ENCODE measurements at regions not wholly inside any gene's neighbourhood (a gene's known extent, or its start where the extent isn't known, plus 50 kb on each side); places are given as distances from the start of the nearest gene placed in this dataset.

GRCh38 chr6:105991561-105992314, 94.4 kb upstream of the PRDM1 start:
- no peak for TF ChIP-seq POLR2AphosphoS5 (IDR thresholded peaks at IDR 0.05; ENCODE audit: insufficient read depth, low read depth, low read length)
- TF ChIP-seq GATA2 (IDR thresholded peaks at IDR 0.05; ENCODE audit: insufficient read depth, insufficient read length, low read depth, low read length), result no peak
- no peak for TF ChIP-seq EZH2 (IDR thresholded peaks at IDR 0.05; ENCODE audit: borderline replicate concordance, low read depth, low read length, severe bottlenecking)
- no peak for TF ChIP-seq JUN (IDR thresholded peaks at IDR 0.05; ENCODE audit: borderline replicate concordance, insufficient read depth, insufficient read length, low read depth)
- no peak for TF ChIP-seq FOS (IDR thresholded peaks at IDR 0.05; ENCODE audit: borderline replicate concordance, insufficient read depth, low read length)
- no peak for TF ChIP-seq CTCF (IDR thresholded peaks at IDR 0.05; ENCODE audit: extremely low read depth in 1 of 2, insufficient read depth in 1 of 2, low read depth in 1 of 2, low read length in 2 of 2)
- H3K4me3 ChIP-seq (replicated peaks in 1 of 3; ENCODE audit: insufficient read depth in 1 of 3, low read depth in 1 of 3, low read length in 3 of 3), result peak overlapping the region; percentile 55 to 74 (median 72)
- dilution Hi-C loops (cut with MboI; ENCODE audit: extremely low pct_ligation_motif_present, low sequenced_read_pairs), result no loop called here
- CTCF ChIA-PET, result interaction anchor here (0.6 to 3.1 kb wide), 10 partner anchors 8 to 589 kb away, joined by 3 to 21 read pairs (median 4); partner anchors contain the start of gene PREP
- H3K36me3 ChIP-seq (ENCODE audit: control insufficient read depth in 2 of 2, extremely low read depth in 1 of 2, insufficient read depth in 2 of 2, low read length in 2 of 2), result no peaks in the 10 kb centered on the region
- POLR2A ChIA-PET, result no interaction called here
- no TSS peak for BruUV-seq (replicated peaks)
- H2AFZ ChIP-seq (ENCODE audit: low read depth, low read length), result peak overlapping the region; percentile 63
- H3K4me1 ChIP-seq (ENCODE audit: control insufficient read depth, extremely low read depth, insufficient read depth, low read length), result peaks cover 22% of the 10 kb centered on the region
- peaks cover 81 to 93% of the 10 kb centered on the region in 2 experiments for H3K27me3 ChIP-seq (ENCODE audit: control insufficient read depth in 2 of 2, insufficient read depth in 2 of 2, low read length in 2 of 2)
- peak overlapping the region; percentile 78 for H3K4me2 ChIP-seq (ENCODE audit: insufficient read depth, low read length)
- H3K27ac ChIP-seq (ENCODE audit: insufficient read depth, low read depth, low read length), result no peak overlapping the region
- no peaks in the 10 kb centered on the region for H4K20me1 ChIP-seq (replicated peaks; ENCODE audit: control insufficient read depth, extremely low read depth, insufficient read depth, low read length)
- no peaks in the 10 kb centered on the region for H3K9me1 ChIP-seq (replicated peaks; ENCODE audit: control insufficient read depth, extremely low read depth, insufficient read depth, low read length)
- FAIRE-seq (no peak), DNase-seq (ENCODE audit: low read depth, low spot score) (peak; percentile 9)
- intact Hi-C loops (cut with micrococcal nuclease), result loop anchor here (1.0 to 10.0 kb wide), 6 partner anchors 107 to 559 kb away; no protein-coding TSS in a partner anchor
- no peaks in the 10 kb centered on the region for H3K79me2 ChIP-seq (ENCODE audit: control insufficient read depth, insufficient read depth, low read length)
- no peak overlapping the region for H3K9ac ChIP-seq (replicated peaks; ENCODE audit: extremely low read depth, insufficient read depth, low read length)
- H3K9me3 ChIP-seq (replicated peaks; ENCODE audit: control insufficient read depth, insufficient read depth, low read length), result no peaks in the 10 kb centered on the region
